T-helper 9 cell (primary cell): ENCODE measurements at regions not wholly inside any gene's neighbourhood (a gene's known extent, or its start where the extent isn't known, plus 50 kb on each side); places are given as distances from the start of the nearest gene placed in this dataset.

Experiments used
- DNase-seq: peaks from one replicate; pipeline ENCODE4 v3.0.0-alpha.2; 2020

- DNase-seq: no peak
Observed at GRCh38 chr2:6213056-6213780, 521.0 kb downstream of the SOX11 start.

- no peak for DNase-seq
Observed at GRCh38 chr2:6214471-6214870, 522.3 kb downstream of the SOX11 start.

- DNase-seq: no peak
Observed at GRCh38 chr2:6215053-6215452, 522.9 kb downstream of the SOX11 start.

GRCh38 chr2:6216234-6216633 is 524.0 kb downstream of the SOX11 start:
- no peak for DNase-seq

- no peak for DNase-seq
Observed at GRCh38 chr2:6218926-6219325, 526.7 kb downstream of the SOX11 start.

- DNase-seq: no peak
Observed at GRCh38 chr2:6219906-6220305, 527.7 kb downstream of the SOX11 start.

GRCh38 chr2:6222296-6222695 is 530.1 kb downstream of the SOX11 start:
- DNase-seq: no peak

- no peak for DNase-seq
Observed at GRCh38 chr2:6224267-6224666, 532.1 kb downstream of the SOX11 start.

- no peak for DNase-seq
Observed at GRCh38 chr2:6228251-6228650, 536.1 kb downstream of the SOX11 start.

GRCh38 chr2:6231166-6231565 is 539.0 kb downstream of the SOX11 start:
- DNase-seq: no peak

GRCh38 chr2:6233993-6234392 is 541.8 kb downstream of the SOX11 start:
- no peak for DNase-seq

GRCh38 chr2:6234702-6235101 is 542.5 kb downstream of the SOX11 start:
- no peak for DNase-seq

- DNase-seq: no peak
Observed at GRCh38 chr2:6236317-6236716, 544.1 kb downstream of the SOX11 start.

- no peak for DNase-seq
Observed at GRCh38 chr2:6237039-6237660, 545.0 kb downstream of the SOX11 start.

- no peak for DNase-seq
Observed at GRCh38 chr2:6249557-6249956, 557.4 kb downstream of the SOX11 start.

GRCh38 chr2:6254441-6254840 is 562.3 kb downstream of the SOX11 start:
- no peak for DNase-seq

- DNase-seq: no peak
Observed at GRCh38 chr2:6264198-6264597, 572.0 kb downstream of the SOX11 start.

GRCh38 chr2:6281524-6281923 is 584.2 kb downstream of the CMPK2 start:
- no peak for DNase-seq

GRCh38 chr2:6283259-6283658 is 582.4 kb downstream of the CMPK2 start:
- DNase-seq: no peak

GRCh38 chr2:6287406-6287805 is 578.3 kb downstream of the CMPK2 start:
- no peak for DNase-seq

GRCh38 chr2:6288791-6289190 is 576.9 kb downstream of the CMPK2 start:
- no peak for DNase-seq

GRCh38 chr2:6290217-6291015 is 575.3 kb downstream of the CMPK2 start:
- DNase-seq: no peak

- no peak for DNase-seq
Observed at GRCh38 chr2:6294791-6295190, 570.9 kb downstream of the CMPK2 start.

GRCh38 chr2:6297238-6297637 is 568.5 kb downstream of the CMPK2 start:
- no peak for DNase-seq
